ENCODE measurements at regions not wholly inside any gene's neighbourhood (a gene's known extent, or its start where the extent isn't known, plus 50 kb on each side); places are given as distances from the start of the nearest gene placed in this dataset.
"Not testable (repeated sequence)": the region's sequence is repeated elsewhere in the genome, so short reads cannot be mapped to it uniquely, and the experiment has no call there.

- 0 out of 2 replicates have a peak, but pooled peaks cover 2% of the 10 kb centered on the region for H3K27me3 ChIP-seq (ENCODE audit: control insufficient read depth, insufficient read depth, low read length)
- CTCF ChIA-PET: no interaction called here
- H3K9me3 ChIP-seq (ENCODE audit: control insufficient read depth, insufficient read depth, low read depth, low read length): no peaks in the 10 kb centered on the region
- H3K36me3 ChIP-seq (ENCODE audit: control insufficient read depth, insufficient read depth, low read length): no peaks in the 10 kb centered on the region
- ATAC-seq (no peak), DNase-seq (ENCODE audit: low read depth, low spot score) (no peak)
- H3K4me1 ChIP-seq (ENCODE audit: control insufficient read depth, insufficient read depth, low read length): no peaks in the 10 kb centered on the region
- no TSS peak for BruUV-seq (replicated peaks)
- POLR2A ChIA-PET: no interaction called here
- H3K27ac ChIP-seq (ENCODE audit: low read length): no peak overlapping the region
- intact Hi-C loops (cut with micrococcal nuclease; ENCODE audit: unreplicated experiment): no loop called here
- no peak for TF ChIP-seq POLR2AphosphoS5 (IDR thresholded peaks at IDR 0.05; ENCODE audit: low read depth, low read length)
- TF ChIP-seq CTCF (IDR thresholded peaks at IDR 0.05): no peak
- TF ChIP-seq REST (IDR thresholded peaks at IDR 0.05; ENCODE audit: insufficient read depth in 1 of 2, low read depth in 2 of 2, low read length in 1 of 2): no peak
- no peak for TF ChIP-seq SIN3A (IDR thresholded peaks at IDR 0.05; ENCODE audit: borderline replicate concordance, insufficient read depth, low read depth, low read length)
- TF ChIP-seq TCF7L2 (IDR thresholded peaks at IDR 0.05; ENCODE audit: low read depth, low read length): no peak
- no peak overlapping the region for H3K4me3 ChIP-seq (ENCODE audit: low read depth in 2 of 2, low read length in 2 of 2)
- in situ Hi-C loops (cut with HindIII; ENCODE audit: low pct_unique_long_range_greater_than_20kb, low sequenced_read_pairs): no loop called here
These were observed 99.2 kb upstream of the PCBD1 start for GRCh38 chr10:70987396-70988130.

- H3K27ac ChIP-seq (ENCODE audit: low read length); CTCF ChIA-PET; ATAC-seq; intact Hi-C loops (cut with micrococcal nuclease; ENCODE audit: unreplicated experiment); BruUV-seq (replicated peaks); H3K4me3 ChIP-seq (ENCODE audit: low read depth in 2 of 2, low read length in 2 of 2); H3K9me3 ChIP-seq (ENCODE audit: control insufficient read depth, insufficient read depth, low read depth, low read length); H3K36me3 ChIP-seq (ENCODE audit: control insufficient read depth, insufficient read depth, low read length); in situ Hi-C loops (cut with HindIII; ENCODE audit: low pct_unique_long_range_greater_than_20kb, low sequenced_read_pairs); POLR2A ChIA-PET; DNase-seq (ENCODE audit: low read depth, low spot score); H3K4me1 ChIP-seq (ENCODE audit: control insufficient read depth, insufficient read depth, low read length): not testable (repeated sequence)
- H3K27me3 ChIP-seq (ENCODE audit: control insufficient read depth, insufficient read depth, low read length): peaks cover 23% of the 10 kb centered on the region
These were observed 101.8 kb upstream of the PCBD1 start for GRCh38 chr10:70990156-70990555.

- intact Hi-C loops (cut with micrococcal nuclease; ENCODE audit: unreplicated experiment): no loop called here
- DNase-seq (ENCODE audit: low read depth, low spot score): no peak
- in situ Hi-C loops (cut with HindIII; ENCODE audit: low pct_unique_long_range_greater_than_20kb, low sequenced_read_pairs): no loop called here
- Histone ChIP-seq H3K36me3 (ENCODE audit: control insufficient read depth, insufficient read depth, low read length) (no peaks in the 10 kb centered on the region), H3K4me1 (ENCODE audit: control insufficient read depth, insufficient read depth, low read length) (no peaks in the 10 kb centered on the region), H3K9me3 (ENCODE audit: control insufficient read depth, insufficient read depth, low read depth, low read length) (no peaks in the 10 kb centered on the region), H3K4me3 (ENCODE audit: low read depth in 2 of 2, low read length in 2 of 2) (no peak overlapping the region), H3K27ac (ENCODE audit: low read length) (no peak overlapping the region), H3K27me3 (ENCODE audit: control insufficient read depth, insufficient read depth, low read length) (peaks cover 28% of the 10 kb centered on the region)
- TF ChIP-seq CTCF (IDR thresholded peaks at IDR 0.05) (no peak), TCF7L2 (IDR thresholded peaks at IDR 0.05; ENCODE audit: low read depth, low read length) (no peak), POLR2AphosphoS5 (IDR thresholded peaks at IDR 0.05; ENCODE audit: low read depth, low read length) (no peak), REST (IDR thresholded peaks at IDR 0.05; ENCODE audit: insufficient read depth in 1 of 2, low read depth in 2 of 2, low read length in 1 of 2) (no peak), SIN3A (IDR thresholded peaks at IDR 0.05; ENCODE audit: borderline replicate concordance, insufficient read depth, low read depth, low read length) (no peak)
- POLR2A ChIA-PET: no interaction called here
- CTCF ChIA-PET: no interaction called here
- ATAC-seq: no peak
- BruUV-seq (replicated peaks): no TSS peak
These were observed 102.3 kb upstream of the PCBD1 start for GRCh38 chr10:70990681-70991080.

All from Panc1 (cell line).